ENCODE measurements at regions not wholly inside any gene's neighbourhood (a gene's known extent, or its start where the extent isn't known, plus 50 kb on each side); places are given as distances from the start of the nearest gene placed in this dataset.

- intact Hi-C loops (cut with micrococcal nuclease) = no loop called here
- ChIA-PET POLR2A (no interaction called here), CTCF (interaction anchor here (0.6 to 0.7 kb wide), 2 partner anchors 17 to 790 kb away, joined by 3 read pairs; no protein-coding TSS in a partner anchor)
- no TSS peak for BruUV-seq (replicated peaks)
- no peaks in the 10 kb centered on the region for H3K4me1 Mint-ChIP-seq (ENCODE audit: insufficient read depth, unreplicated experiment)
- no peaks in the 10 kb centered on the region for H3K36me3 Mint-ChIP-seq (ENCODE audit: insufficient read depth, unreplicated experiment)
- H3K9me3 Mint-ChIP-seq (ENCODE audit: unreplicated experiment) = no peaks in the 10 kb centered on the region
- H3K27me3 Mint-ChIP-seq (ENCODE audit: insufficient read depth, unreplicated experiment) = no peaks in the 10 kb centered on the region
- H3K4me3 Mint-ChIP-seq (ENCODE audit: unreplicated experiment) = no peak overlapping the region
- TF ChIP-seq, protein P1, sequence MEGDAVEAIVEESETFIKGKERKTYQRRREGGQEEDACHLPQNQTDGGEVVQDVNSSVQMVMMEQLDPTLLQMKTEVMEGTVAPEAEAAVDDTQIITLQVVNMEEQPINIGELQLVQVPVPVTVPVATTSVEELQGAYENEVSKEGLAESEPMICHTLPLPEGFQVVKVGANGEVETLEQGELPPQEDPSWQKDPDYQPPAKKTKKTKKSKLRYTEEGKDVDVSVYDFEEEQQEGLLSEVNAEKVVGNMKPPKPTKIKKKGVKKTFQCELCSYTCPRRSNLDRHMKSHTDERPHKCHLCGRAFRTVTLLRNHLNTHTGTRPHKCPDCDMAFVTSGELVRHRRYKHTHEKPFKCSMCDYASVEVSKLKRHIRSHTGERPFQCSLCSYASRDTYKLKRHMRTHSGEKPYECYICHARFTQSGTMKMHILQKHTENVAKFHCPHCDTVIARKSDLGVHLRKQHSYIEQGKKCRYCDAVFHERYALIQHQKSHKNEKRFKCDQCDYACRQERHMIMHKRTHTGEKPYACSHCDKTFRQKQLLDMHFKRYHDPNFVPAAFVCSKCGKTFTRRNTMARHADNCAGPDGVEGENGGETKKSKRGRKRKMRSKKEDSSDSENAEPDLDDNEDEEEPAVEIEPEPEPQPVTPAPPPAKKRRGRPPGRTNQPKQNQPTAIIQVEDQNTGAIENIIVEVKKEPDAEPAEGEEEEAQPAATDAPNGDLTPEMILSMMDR (IDR thresholded peaks at IDR 0.05; ENCODE audit: unreplicated experiment) = no peak
- H3K27ac Mint-ChIP-seq (ENCODE audit: low read depth, unreplicated experiment) = no peak overlapping the region
- no peak for DNase-seq (ENCODE audit: unreplicated experiment)
These were observed 76.7 kb downstream of the NKX2-1 start for GRCh38 chr14:36443374-36443773.

GRCh38 chr14:36442824-36443241 lies 77.2 kb downstream of the NKX2-1 start:
- intact Hi-C loops (cut with micrococcal nuclease) = no loop called here
- Mint-ChIP-seq H3K4me3 (ENCODE audit: unreplicated experiment) (no peak overlapping the region), H3K36me3 (ENCODE audit: insufficient read depth, unreplicated experiment) (no peaks in the 10 kb centered on the region), H3K9me3 (ENCODE audit: unreplicated experiment) (no peaks in the 10 kb centered on the region), H3K4me1 (ENCODE audit: insufficient read depth, unreplicated experiment) (no peaks in the 10 kb centered on the region), H3K27ac (ENCODE audit: low read depth, unreplicated experiment) (no peak overlapping the region), H3K27me3 (ENCODE audit: insufficient read depth, unreplicated experiment) (no peaks in the 10 kb centered on the region)
- ChIA-PET CTCF (interaction anchor here (0.9 kb wide), 1 partner anchor 54 kb away, joined by 4 read pairs; no protein-coding TSS in a partner anchor), POLR2A (interaction anchor here (0.7 kb wide), 1 partner anchor 127 kb away, joined by 3 read pairs; no protein-coding TSS in a partner anchor)
- TF ChIP-seq, protein P1 (IDR thresholded peaks at IDR 0.05; ENCODE audit: unreplicated experiment) = no peak
- BruUV-seq (replicated peaks) = no TSS peak
- DNase-seq (ENCODE audit: unreplicated experiment) = no peak

GRCh38 chr14:36441283-36441682 lies 78.7 kb downstream of the NKX2-1 start:
- Mint-ChIP-seq H3K36me3 (ENCODE audit: insufficient read depth, unreplicated experiment) (no peaks in the 10 kb centered on the region), H3K27ac (ENCODE audit: low read depth, unreplicated experiment) (no peak overlapping the region), H3K9me3 (ENCODE audit: unreplicated experiment) (no peaks in the 10 kb centered on the region), H3K4me1 (ENCODE audit: insufficient read depth, unreplicated experiment) (no peaks in the 10 kb centered on the region), H3K4me3 (ENCODE audit: unreplicated experiment) (no peak overlapping the region), H3K27me3 (ENCODE audit: insufficient read depth, unreplicated experiment) (no peaks in the 10 kb centered on the region)
- BruUV-seq (replicated peaks) = no TSS peak
- ChIA-PET CTCF (interaction anchor here (0.5 to 1.2 kb wide), 2 partner anchors 85 to 498 kb away, joined by 4 read pairs; no protein-coding TSS in a partner anchor), POLR2A (interaction anchor here (1.1 to 1.3 kb wide), 2 partner anchors 12 to 121 kb away, joined by 3 to 4 read pairs; partner anchors contain the start of gene MBIP)
- TF ChIP-seq, protein P1 (IDR thresholded peaks at IDR 0.05; ENCODE audit: unreplicated experiment) = no peak
- DNase-seq (ENCODE audit: unreplicated experiment) = no peak
- intact Hi-C loops (cut with micrococcal nuclease) = no loop called here

DNA sequence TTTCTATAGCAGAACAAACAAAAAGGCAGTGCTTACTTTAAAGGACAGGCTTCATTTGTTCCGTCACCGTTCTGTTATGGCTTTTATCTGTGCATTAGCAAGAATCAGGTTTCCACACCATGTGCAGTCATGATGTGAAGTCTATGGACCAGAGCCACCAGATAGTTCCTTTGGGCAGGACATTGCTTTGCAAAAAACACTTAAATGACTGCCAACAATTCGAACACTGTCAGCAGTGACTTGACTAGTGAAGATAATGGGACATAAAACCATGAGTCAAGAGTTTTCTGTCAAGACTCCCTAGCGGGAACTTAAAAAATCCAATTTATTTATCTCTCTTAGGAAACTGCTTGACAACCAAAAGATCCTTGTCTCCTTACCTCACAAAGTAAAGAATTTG lies 80.3 kb downstream of the NKX2-1 start:
- ChIA-PET POLR2A (interaction anchor here (0.8 to 1.2 kb wide), 2 partner anchors 14 to 16 kb away, joined by 3 read pairs; no protein-coding TSS in a partner anchor), CTCF (interaction anchor here (0.7 kb wide), 1 partner anchor 88 kb away, joined by 4 read pairs; no protein-coding TSS in a partner anchor)
- no TSS peak for BruUV-seq (replicated peaks)
- DNase-seq (ENCODE audit: unreplicated experiment) = no peak
- no peaks in the 10 kb centered on the region for H3K9me3 Mint-ChIP-seq (ENCODE audit: unreplicated experiment)
- H3K36me3 Mint-ChIP-seq (ENCODE audit: insufficient read depth, unreplicated experiment) = no peaks in the 10 kb centered on the region
- no peak overlapping the region for H3K27ac Mint-ChIP-seq (ENCODE audit: low read depth, unreplicated experiment)
- no peaks in the 10 kb centered on the region for H3K27me3 Mint-ChIP-seq (ENCODE audit: insufficient read depth, unreplicated experiment)
- intact Hi-C loops (cut with micrococcal nuclease) = no loop called here
- TF ChIP-seq, protein P1 (IDR thresholded peaks at IDR 0.05; ENCODE audit: unreplicated experiment) = no peak
- H3K4me3 Mint-ChIP-seq (ENCODE audit: unreplicated experiment) = no peak overlapping the region
- H3K4me1 Mint-ChIP-seq (ENCODE audit: insufficient read depth, unreplicated experiment) = no peaks in the 10 kb centered on the region

Data from MCF 10A (cell line).